PC-9 (cell line): ENCODE measurements at regions not wholly inside any gene's neighbourhood (a gene's known extent, or its start where the extent isn't known, plus 50 kb on each side); places are given as distances from the start of the nearest gene placed in this dataset.

Experiments
- EZH2 ChIP-seq: fragments of 200-600 bp; sonication (generic); IDR thresholded peaks from 2 replicates; pipeline ENCODE4 v1.8.0; 2017; ENCODE audit warnings: antibody characterized with exemption, low read depth
- TF ChIP-seq, protein P1 (sequence below): fragments of 200-600 bp; sonication (generic); conservative IDR thresholded peaks from 2 replicates; pipeline ENCODE4 v1.6.1; 2017; ENCODE audit warnings: mixed run types, antibody characterized with exemption, mild to moderate bottlenecking, moderate library complexity

DNA sequence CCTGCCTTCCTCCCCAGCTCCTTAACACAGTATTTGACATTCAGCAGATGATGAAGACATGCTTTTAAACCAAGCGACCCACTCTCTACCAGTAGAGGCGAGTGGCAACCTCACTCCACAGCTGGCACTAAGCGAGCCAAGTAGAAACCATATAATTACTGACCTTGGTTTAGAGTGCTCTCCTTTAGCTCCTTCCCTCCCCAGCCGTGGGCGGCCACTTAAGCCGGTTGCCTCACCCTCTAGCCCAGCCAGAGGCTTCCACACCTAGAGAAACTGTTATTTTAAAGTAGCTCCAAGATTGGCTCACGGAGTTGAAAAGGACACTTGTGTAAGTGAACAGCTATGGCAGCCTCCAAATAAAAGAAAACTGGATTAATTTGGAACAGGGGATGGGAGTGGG lies 109.1 kb upstream of the CRHR1 start:
- TF ChIP-seq, protein P1, sequence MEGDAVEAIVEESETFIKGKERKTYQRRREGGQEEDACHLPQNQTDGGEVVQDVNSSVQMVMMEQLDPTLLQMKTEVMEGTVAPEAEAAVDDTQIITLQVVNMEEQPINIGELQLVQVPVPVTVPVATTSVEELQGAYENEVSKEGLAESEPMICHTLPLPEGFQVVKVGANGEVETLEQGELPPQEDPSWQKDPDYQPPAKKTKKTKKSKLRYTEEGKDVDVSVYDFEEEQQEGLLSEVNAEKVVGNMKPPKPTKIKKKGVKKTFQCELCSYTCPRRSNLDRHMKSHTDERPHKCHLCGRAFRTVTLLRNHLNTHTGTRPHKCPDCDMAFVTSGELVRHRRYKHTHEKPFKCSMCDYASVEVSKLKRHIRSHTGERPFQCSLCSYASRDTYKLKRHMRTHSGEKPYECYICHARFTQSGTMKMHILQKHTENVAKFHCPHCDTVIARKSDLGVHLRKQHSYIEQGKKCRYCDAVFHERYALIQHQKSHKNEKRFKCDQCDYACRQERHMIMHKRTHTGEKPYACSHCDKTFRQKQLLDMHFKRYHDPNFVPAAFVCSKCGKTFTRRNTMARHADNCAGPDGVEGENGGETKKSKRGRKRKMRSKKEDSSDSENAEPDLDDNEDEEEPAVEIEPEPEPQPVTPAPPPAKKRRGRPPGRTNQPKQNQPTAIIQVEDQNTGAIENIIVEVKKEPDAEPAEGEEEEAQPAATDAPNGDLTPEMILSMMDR = no peak
- no peak for TF ChIP-seq EZH2
